Uterus (tissue), 3 donors: ENCODE measurements at regions not wholly inside any gene's neighbourhood (a gene's known extent, or its start where the extent isn't known, plus 50 kb on each side); places are given as distances from the start of the nearest gene placed in this dataset.

Experiments
- DNase-seq, 2 donors: peaks; one replicate each; pipeline ENCODE4 v3.0.0-alpha.2; 2019 to 2020
- H3K27ac ChIP-seq, 2 donors: fragments of 200-600 bp; sonication (generic); 1 replicate in 1 of 2; 2 replicates in 1 of 2; pipeline ENCODE4 v1.5.1; 2016 to 2018
- H3K27me3 ChIP-seq, 2 donors: fragments of 200-600 bp; sonication (generic); one replicate each; pipeline ENCODE4 v1.5.1; 2018 to 2019; ENCODE audit warnings: control low read depth in 1 of 2
- H3K36me3 ChIP-seq, 2 donors: fragments of 200-600 bp; sonication (generic); one replicate each; pipeline ENCODE4 v1.5.1; 2019; ENCODE audit warnings: control low read depth in 1 of 2
- H3K4me1 ChIP-seq, 2 donors: fragments of 200-600 bp; sonication (generic); one replicate each; pipeline ENCODE4 v1.5.1; 2018 to 2019; ENCODE audit warnings: control low read depth in 1 of 2
- H3K4me3 ChIP-seq, 2 donors: fragments of 200-600 bp; sonication (generic); 1 replicate in 1 of 2; 2 replicates in 1 of 2; pipeline ENCODE4 v1.5.1; 2018 to 2019; ENCODE audit warnings: mild to moderate bottlenecking in 1 of 2
- H3K9me3 ChIP-seq, 2 donors: fragments of 200-600 bp; sonication (generic); one replicate each; pipeline ENCODE4 v1.5.1; 2019; ENCODE audit warnings: control low read depth in 1 of 2
- POLR2A ChIP-seq, 2 donors: fragments of 450-650 bp; IDR thresholded peaks; one replicate each; pipeline ENCODE4 v1.6.1; 2016; ENCODE audit warnings: antibody characterized with exemption in 2 of 2, mild to moderate bottlenecking in 1 of 2, moderate library complexity in 1 of 2
- intact Hi-C: fragments of 100-400 bp; cut with DNase I; formaldehyde crosslinking; loops from one replicate; pipeline ENCODE4 v1.15.1; 2023; ENCODE audit warnings: low total_unique reads
- TF ChIP-seq, protein P1 (sequence below), 4 experiments: fragments of 200-600 bp in 2 of 4; fragments of 450-650 bp in 2 of 4; sonication (generic) in 2 of 4; IDR thresholded peaks; one replicate each; pipeline ENCODE4 v1.5.1; 2016 to 2019; ENCODE audit warnings: antibody characterized with exemption in 4 of 4, mild to moderate bottlenecking in 2 of 4, moderate library complexity in 1 of 4
- donor health status: DM: yes; HTN: yes; CAD: no.

DNA sequence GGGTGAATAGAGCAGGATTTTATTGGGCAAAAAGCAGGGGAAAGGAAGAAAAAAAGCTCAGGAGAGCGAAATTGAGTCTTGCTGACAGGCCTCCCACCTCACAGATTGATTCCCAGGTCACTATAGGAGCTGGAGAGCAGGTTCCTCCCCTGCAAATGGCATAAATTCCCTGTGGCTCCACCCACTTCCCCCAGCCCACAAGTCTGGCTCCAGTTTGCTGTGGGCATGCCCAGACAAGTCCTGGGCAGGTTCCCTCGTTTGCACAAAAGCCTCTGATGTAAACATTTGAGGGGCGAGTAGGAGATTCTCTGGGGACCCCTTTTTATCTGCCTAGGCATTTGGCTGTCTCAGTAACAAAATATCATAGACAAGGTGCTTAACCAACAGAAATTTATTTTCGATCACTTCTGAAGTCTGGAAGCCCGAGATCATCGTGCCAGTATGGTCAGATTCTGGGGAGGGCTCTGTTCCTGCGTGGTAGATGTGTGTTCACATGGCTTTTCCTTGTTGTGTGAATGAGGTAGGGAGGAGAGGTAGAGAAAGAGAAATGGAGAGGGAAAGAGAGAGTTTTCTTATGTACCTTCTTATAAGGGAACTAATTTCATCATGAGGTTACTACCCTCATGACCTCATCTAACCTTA, 614.5 kb downstream of the MAT2B start:
- DNase-seq = no peak
- TF ChIP-seq, protein P1, sequence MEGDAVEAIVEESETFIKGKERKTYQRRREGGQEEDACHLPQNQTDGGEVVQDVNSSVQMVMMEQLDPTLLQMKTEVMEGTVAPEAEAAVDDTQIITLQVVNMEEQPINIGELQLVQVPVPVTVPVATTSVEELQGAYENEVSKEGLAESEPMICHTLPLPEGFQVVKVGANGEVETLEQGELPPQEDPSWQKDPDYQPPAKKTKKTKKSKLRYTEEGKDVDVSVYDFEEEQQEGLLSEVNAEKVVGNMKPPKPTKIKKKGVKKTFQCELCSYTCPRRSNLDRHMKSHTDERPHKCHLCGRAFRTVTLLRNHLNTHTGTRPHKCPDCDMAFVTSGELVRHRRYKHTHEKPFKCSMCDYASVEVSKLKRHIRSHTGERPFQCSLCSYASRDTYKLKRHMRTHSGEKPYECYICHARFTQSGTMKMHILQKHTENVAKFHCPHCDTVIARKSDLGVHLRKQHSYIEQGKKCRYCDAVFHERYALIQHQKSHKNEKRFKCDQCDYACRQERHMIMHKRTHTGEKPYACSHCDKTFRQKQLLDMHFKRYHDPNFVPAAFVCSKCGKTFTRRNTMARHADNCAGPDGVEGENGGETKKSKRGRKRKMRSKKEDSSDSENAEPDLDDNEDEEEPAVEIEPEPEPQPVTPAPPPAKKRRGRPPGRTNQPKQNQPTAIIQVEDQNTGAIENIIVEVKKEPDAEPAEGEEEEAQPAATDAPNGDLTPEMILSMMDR (IDR thresholded peaks at IDR 0.05) = no peak
- no peak for TF ChIP-seq POLR2A (IDR thresholded peaks at IDR 0.05)
- intact Hi-C loops = no loop called here
- no peaks in the 10 kb centered on the region for H3K36me3 ChIP-seq
- H3K9me3 ChIP-seq = no peaks in the 10 kb centered on the region
- H3K27ac ChIP-seq = no peak overlapping the region
- H3K27me3 ChIP-seq = no peaks in the 10 kb centered on the region
- no peaks in the 10 kb centered on the region for H3K4me1 ChIP-seq
- no peak overlapping the region for H3K4me3 ChIP-seq

DNA sequence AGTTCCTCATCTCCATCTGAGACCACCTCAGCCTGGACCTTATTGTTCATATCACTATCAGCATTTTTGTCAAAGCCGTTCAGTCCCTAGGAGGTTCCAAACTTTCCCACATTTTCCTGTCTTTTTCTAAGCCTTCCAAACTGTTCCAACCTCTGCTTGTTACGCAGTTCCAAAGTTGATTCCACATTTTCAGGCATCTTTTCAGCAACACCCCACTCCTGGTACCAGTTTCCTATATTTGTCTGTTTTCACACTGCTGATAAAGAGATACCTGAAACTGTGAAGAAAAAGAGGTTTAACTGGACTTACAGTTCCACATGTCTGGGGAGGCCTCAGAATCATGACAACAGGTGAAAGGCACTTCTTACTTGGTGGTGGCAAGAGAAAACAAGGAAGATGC, 622.1 kb downstream of the MAT2B start:
- TF ChIP-seq POLR2A (IDR thresholded peaks at IDR 0.05) = no peak
- TF ChIP-seq, protein P1 (IDR thresholded peaks at IDR 0.05) = no peak

DNA sequence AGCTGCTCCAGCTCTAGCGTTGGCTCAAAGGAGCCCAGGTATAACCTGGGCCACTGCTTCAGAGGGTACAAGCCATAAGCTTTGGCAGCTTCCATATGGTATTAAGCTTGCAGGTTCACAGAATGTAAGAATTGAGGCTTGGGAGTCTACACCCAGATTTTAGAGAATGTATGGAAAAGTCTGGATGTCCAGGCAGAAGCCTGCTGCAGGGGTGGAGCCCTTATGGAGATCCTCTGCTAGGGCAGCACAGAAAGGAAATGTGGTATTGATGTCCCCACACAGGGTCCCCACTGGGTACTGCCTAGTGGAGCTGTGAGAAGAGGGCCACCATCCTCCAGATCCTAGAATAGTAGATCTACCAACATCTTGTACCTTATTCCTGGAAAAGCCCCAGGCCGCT, 626.9 kb downstream of the MAT2B start:
- intact Hi-C loops = no loop called here

More for the DNA sequence above, 622.1 kb downstream of the MAT2B start:
- Histone ChIP-seq H3K27ac (no peak overlapping the region), H3K4me1 (no peaks in the 10 kb centered on the region), H3K27me3 (no peaks in the 10 kb centered on the region), H3K9me3 (no peaks in the 10 kb centered on the region), H3K36me3 (no peaks in the 10 kb centered on the region), H3K4me3 (no peak overlapping the region)
- intact Hi-C loops = no loop called here
- no peak for DNase-seq

DNA sequence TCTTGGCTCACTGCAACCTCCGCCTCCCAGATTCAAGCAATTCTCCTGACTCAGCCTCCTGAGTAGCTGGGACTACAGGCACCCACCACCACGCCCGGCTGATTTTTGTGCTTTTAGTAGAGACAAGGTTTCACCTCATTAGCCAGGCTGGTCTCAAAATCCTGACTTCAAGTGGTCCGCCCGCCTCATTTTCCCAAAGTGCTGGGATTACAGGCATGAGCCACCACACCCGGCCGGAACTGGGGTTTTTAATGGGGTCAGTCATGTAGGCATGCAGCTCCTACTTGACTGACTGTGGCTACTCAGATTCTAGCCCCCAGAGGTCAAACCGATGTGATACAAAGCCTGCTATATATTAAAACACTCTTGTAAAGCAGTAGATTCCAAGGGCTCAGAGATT, 631.7 kb downstream of the MAT2B start:
- no peak for DNase-seq
- H3K27me3 ChIP-seq = no peaks in the 10 kb centered on the region
- no peak overlapping the region for H3K27ac ChIP-seq
- TF ChIP-seq, protein P1 (IDR thresholded peaks at IDR 0.05) = no peak
- no peak for TF ChIP-seq POLR2A (IDR thresholded peaks at IDR 0.05)
- no peak overlapping the region for H3K4me3 ChIP-seq
- no peaks in the 10 kb centered on the region for H3K4me1 ChIP-seq
- intact Hi-C loops = no loop called here
- no peaks in the 10 kb centered on the region for H3K36me3 ChIP-seq
- H3K9me3 ChIP-seq = no peaks in the 10 kb centered on the region

More for the DNA sequence above, 626.9 kb downstream of the MAT2B start:
- H3K36me3 ChIP-seq = no peaks in the 10 kb centered on the region
- H3K9me3 ChIP-seq = no peaks in the 10 kb centered on the region
- TF ChIP-seq, protein P1 (IDR thresholded peaks at IDR 0.05) = no peak
- no peak for TF ChIP-seq POLR2A (IDR thresholded peaks at IDR 0.05)
- no peak overlapping the region for H3K4me3 ChIP-seq
- no peaks in the 10 kb centered on the region for H3K4me1 ChIP-seq
- DNase-seq = no peak
- no peak overlapping the region for H3K27ac ChIP-seq
- no peaks in the 10 kb centered on the region for H3K27me3 ChIP-seq

DNA sequence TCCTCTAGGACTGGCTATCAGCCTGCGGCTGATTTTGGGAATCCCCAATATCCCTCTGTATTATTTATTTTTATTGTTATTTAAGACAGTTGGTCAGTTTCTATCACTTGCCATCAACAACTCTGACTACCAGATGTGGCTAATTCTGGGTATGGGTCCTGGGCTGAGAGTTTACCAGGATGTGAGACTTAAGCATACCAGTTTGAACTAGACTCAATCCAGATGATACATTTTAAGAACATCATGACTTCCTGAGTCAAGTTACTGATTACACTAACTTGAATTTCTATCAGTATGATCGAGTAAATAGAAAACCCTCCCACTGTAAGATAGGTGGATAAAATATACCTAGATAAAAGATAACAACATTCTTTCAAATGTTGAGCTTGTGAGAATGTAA, 634.0 kb downstream of the MAT2B start:
- intact Hi-C loops = no loop called here
- TF ChIP-seq, protein P1 (IDR thresholded peaks at IDR 0.05) = no peak
- no peak for TF ChIP-seq POLR2A (IDR thresholded peaks at IDR 0.05)
- H3K9me3 ChIP-seq = no peaks in the 10 kb centered on the region
- no peak for DNase-seq
- no peaks in the 10 kb centered on the region for H3K27me3 ChIP-seq
- H3K4me3 ChIP-seq = no peak overlapping the region
- H3K4me1 ChIP-seq = no peaks in the 10 kb centered on the region
- no peak overlapping the region for H3K27ac ChIP-seq
- H3K36me3 ChIP-seq = no peaks in the 10 kb centered on the region
